ENCODE measurements at regions not wholly inside any gene's neighbourhood (a gene's known extent, or its start where the extent isn't known, plus 50 kb on each side); places are given as distances from the start of the nearest gene placed in this dataset.
"Not testable (repeated sequence)": the region's sequence is repeated elsewhere in the genome, so short reads cannot be mapped to it uniquely, and the experiment has no call there.

GRCh38 chr4:169934794-169935429 is 91.3 kb downstream of the MFAP3L start:
- peak; percentile 28 to 73 for DNase-seq

GRCh38 chr4:169933531-169933930 is 92.7 kb downstream of the MFAP3L start:
- TF ChIP-seq GATA1 (IDR thresholded peaks at IDR 0.05; ENCODE audit: low read depth, low read length) = no peak
- TF ChIP-seq POLR2A (IDR thresholded peaks at IDR 0.05; ENCODE audit: low read length) = no peak
- DNase-seq = no peak

More at GRCh38 chr4:169934794-169935429, 91.3 kb downstream of the MFAP3L start:
- TF ChIP-seq GATA1 (IDR thresholded peaks at IDR 0.05; ENCODE audit: low read depth, low read length) = no peak
- TF ChIP-seq POLR2A (IDR thresholded peaks at IDR 0.05; ENCODE audit: low read length) = no peak

- no peak for DNase-seq
- TF ChIP-seq GATA1 (IDR thresholded peaks at IDR 0.05; ENCODE audit: low read depth, low read length) (no peak), POLR2A (IDR thresholded peaks at IDR 0.05; ENCODE audit: low read length) (no peak)
Observed at GRCh38 chr4:169931964-169932363, 94.2 kb downstream of the MFAP3L start.

- not testable (repeated sequence) for DNase-seq
Observed at GRCh38 chr4:169930755-169931154, 95.4 kb downstream of the MFAP3L start.

GRCh38 chr4:169927280-169927679 is 98.9 kb downstream of the MFAP3L start:
- no peak for DNase-seq
- TF ChIP-seq POLR2A (IDR thresholded peaks at IDR 0.05; ENCODE audit: low read length) (no peak), GATA1 (IDR thresholded peaks at IDR 0.05; ENCODE audit: low read depth, low read length) (no peak)

GRCh38 chr4:169925678-169926077 is 100.5 kb downstream of the MFAP3L start:
- DNase-seq = no peak
- no peak for TF ChIP-seq GATA1 (IDR thresholded peaks at IDR 0.05; ENCODE audit: low read depth, low read length)
- TF ChIP-seq POLR2A (IDR thresholded peaks at IDR 0.05; ENCODE audit: low read length) = no peak

GRCh38 chr4:169922632-169923276 is 103.4 kb downstream of the MFAP3L start:
- DNase-seq = no peak
- no peak for TF ChIP-seq GATA1 (IDR thresholded peaks at IDR 0.05; ENCODE audit: low read depth, low read length)
- no peak for TF ChIP-seq POLR2A (IDR thresholded peaks at IDR 0.05; ENCODE audit: low read length)

GRCh38 chr4:169921732-169922131 is 104.5 kb downstream of the MFAP3L start:
- DNase-seq = no peak
- TF ChIP-seq POLR2A (IDR thresholded peaks at IDR 0.05; ENCODE audit: low read length) = no peak
- no peak for TF ChIP-seq GATA1 (IDR thresholded peaks at IDR 0.05; ENCODE audit: low read depth, low read length)

GRCh38 chr4:169921237-169921636 is 105.0 kb downstream of the MFAP3L start:
- TF ChIP-seq GATA1 (IDR thresholded peaks at IDR 0.05; ENCODE audit: low read depth, low read length) = no peak
- DNase-seq = no peak

- not testable (repeated sequence) for DNase-seq
Observed at GRCh38 chr4:169919194-169920124, 106.7 kb downstream of the MFAP3L start.

- DNase-seq = no peak
- no peak for TF ChIP-seq POLR2A (IDR thresholded peaks at IDR 0.05; ENCODE audit: low read length)
- no peak for TF ChIP-seq GATA1 (IDR thresholded peaks at IDR 0.05; ENCODE audit: low read depth, low read length)
Observed at GRCh38 chr4:169915545-169915944, 110.7 kb downstream of the MFAP3L start.

- DNase-seq = no peak
- no peak for TF ChIP-seq GATA1 (IDR thresholded peaks at IDR 0.05; ENCODE audit: low read depth, low read length)
- no peak for TF ChIP-seq POLR2A (IDR thresholded peaks at IDR 0.05; ENCODE audit: low read length)
Observed at GRCh38 chr4:169914866-169915265, 111.3 kb downstream of the MFAP3L start.

- no peak for DNase-seq
- TF ChIP-seq GATA1 (IDR thresholded peaks at IDR 0.05; ENCODE audit: low read depth, low read length) = no peak
- TF ChIP-seq POLR2A (IDR thresholded peaks at IDR 0.05; ENCODE audit: low read length) = no peak
Observed at GRCh38 chr4:169912996-169913395, 113.2 kb downstream of the MFAP3L start.

- no peak for TF ChIP-seq GATA1 (IDR thresholded peaks at IDR 0.05; ENCODE audit: low read depth, low read length)
Observed at GRCh38 chr4:169909897-169910296, 116.3 kb downstream of the MFAP3L start.

GRCh38 chr4:169909479-169909878 is 116.7 kb downstream of the MFAP3L start:
- DNase-seq = no peak

More at GRCh38 chr4:169909897-169910296, 116.3 kb downstream of the MFAP3L start:
- DNase-seq = no peak

More at GRCh38 chr4:169909479-169909878, 116.7 kb downstream of the MFAP3L start:
- TF ChIP-seq POLR2A (IDR thresholded peaks at IDR 0.05; ENCODE audit: low read length) (no peak), GATA1 (IDR thresholded peaks at IDR 0.05; ENCODE audit: low read depth, low read length) (no peak)

All from erythroblast (primary cell).